Anterior cingulate cortex (tissue), 58 donors: ENCODE measurements at regions not wholly inside any gene's neighbourhood (a gene's known extent, or its start where the extent isn't known, plus 50 kb on each side); places are given as distances from the start of the nearest gene placed in this dataset.
A peak's percentile ranks its signal among the peaks of the same experiment; 100 is the strongest.
"Not testable (repeated sequence)": the region's sequence is repeated elsewhere in the genome, so short reads cannot be mapped to it uniquely, and the experiment has no call there.

ENCODE experiments used
- DNase-seq, 58 donors: peaks; one replicate each; lab custom pipeline; 2025; lab: John Stamatoyannopoulos, UW

GRCh38 chr21:21973806-21974205 is 975.6 kb downstream of the NCAM2 start:
- DNase-seq = no peak

DNA sequence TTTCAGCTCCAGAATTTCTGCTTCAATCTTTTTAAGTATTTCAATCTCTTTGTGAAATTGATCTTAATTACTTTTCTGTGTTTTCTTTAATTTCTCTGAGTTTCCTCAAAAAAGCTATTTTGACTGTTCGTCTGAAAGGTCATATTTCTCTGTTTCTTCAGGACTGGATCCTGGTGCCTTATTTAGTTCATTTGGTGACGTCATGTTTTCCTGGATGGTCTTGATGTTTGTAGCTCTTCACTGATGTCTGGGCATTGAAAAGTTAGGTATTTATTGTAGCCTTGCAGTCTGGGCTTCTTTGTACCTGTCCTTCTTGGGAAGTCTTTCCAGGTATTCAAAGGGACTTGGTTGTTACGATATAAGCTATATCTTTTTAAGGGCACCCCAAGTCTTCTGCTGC is 998.7 kb downstream of the NCAM2 start:
- no peak for DNase-seq

GRCh38 chr21:21997390-21998333 is 999.5 kb downstream of the NCAM2 start:
- no peak for DNase-seq

GRCh38 chr21:22019766-22020165 is 1021.6 kb downstream of the NCAM2 start:
- no peak for DNase-seq

- DNase-seq = peak in 1 of 58 donors; percentile 0
Observed at GRCh38 chr21:22020221-22020620, 1022.0 kb downstream of the NCAM2 start.

DNA sequence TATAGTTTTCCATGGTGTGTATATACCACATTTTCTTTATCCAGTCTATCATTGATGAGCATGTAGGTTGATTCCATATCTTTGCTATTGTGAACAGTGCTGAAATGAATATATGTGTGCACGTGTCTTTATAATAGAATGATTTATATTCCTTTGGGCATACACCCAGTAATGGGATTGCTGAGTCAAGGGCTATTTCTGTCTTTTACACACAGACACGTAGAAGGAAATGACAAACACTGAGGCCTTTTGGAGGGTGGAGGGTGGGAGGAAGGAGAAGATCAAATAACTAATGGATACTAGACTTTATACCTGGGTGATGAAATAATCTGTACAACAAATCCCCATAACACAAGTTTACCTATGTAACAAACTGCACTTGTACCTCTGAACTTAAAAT is 1025.7 kb downstream of the NCAM2 start:
- DNase-seq = not testable (repeated sequence)

GRCh38 chr21:22044431-22044830 is 1046.2 kb downstream of the NCAM2 start:
- no peak for DNase-seq

DNA sequence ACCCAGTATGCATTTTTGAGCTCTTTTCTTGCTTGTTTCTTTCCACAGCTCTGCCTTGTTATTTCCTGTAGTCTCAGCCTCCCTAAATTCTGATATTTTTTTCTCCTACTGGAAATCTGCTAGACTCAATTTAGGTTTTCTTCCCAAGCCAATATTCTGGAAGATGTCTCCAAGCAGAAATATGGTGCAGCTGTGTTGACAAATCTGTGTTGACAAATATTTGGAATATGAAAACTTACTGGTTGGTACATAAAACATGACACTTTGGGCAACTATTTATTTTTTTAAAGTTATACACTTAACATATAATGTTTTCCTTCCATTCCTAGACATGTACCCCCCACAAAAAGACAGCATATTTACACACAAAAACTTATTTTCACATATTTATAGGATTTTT is 1048.4 kb downstream of the NCAM2 start:
- no peak for DNase-seq

- no peak for DNase-seq
Observed at GRCh38 chr21:22056904-22057303, 1058.7 kb downstream of the NCAM2 start.

GRCh38 chr21:22062472-22063139 is 1064.4 kb downstream of the NCAM2 start:
- no peak for DNase-seq

- no peak for DNase-seq
Observed at GRCh38 chr21:22063140-22063539, 1064.9 kb downstream of the NCAM2 start.

- DNase-seq = no peak
Observed at GRCh38 chr21:22076471-22076870, 1078.3 kb downstream of the NCAM2 start.

GRCh38 chr21:22083899-22084298 is 1085.7 kb downstream of the NCAM2 start:
- no peak for DNase-seq

DNA sequence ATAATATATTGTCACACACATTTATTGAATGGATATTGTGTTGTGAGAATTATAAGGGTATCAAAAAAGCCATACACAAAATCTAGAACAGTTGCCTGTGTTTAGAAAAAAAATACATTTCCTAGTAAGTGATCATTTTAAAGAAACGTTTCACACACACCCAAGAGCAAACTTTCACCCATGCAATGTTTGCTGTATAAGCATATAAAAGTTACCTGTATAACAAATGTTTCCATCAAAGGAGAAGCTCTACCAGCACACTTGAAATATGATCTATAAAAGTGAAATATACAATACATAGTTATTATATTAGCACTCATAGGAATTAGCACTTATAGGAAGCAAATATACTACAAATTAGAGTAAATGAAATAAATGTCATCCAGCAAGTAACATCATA is 1098.1 kb downstream of the NCAM2 start:
- no peak for DNase-seq

GRCh38 chr21:22106720-22107410 is 1108.7 kb downstream of the NCAM2 start:
- no peak for DNase-seq

GRCh38 chr21:22115746-22116145 is 1117.5 kb downstream of the NCAM2 start:
- DNase-seq = no peak

GRCh38 chr21:22120616-22121266 is 1122.5 kb downstream of the NCAM2 start:
- DNase-seq = no peak

- DNase-seq = no peak
Observed at GRCh38 chr21:22125581-22125980, 1127.4 kb downstream of the NCAM2 start.

DNA sequence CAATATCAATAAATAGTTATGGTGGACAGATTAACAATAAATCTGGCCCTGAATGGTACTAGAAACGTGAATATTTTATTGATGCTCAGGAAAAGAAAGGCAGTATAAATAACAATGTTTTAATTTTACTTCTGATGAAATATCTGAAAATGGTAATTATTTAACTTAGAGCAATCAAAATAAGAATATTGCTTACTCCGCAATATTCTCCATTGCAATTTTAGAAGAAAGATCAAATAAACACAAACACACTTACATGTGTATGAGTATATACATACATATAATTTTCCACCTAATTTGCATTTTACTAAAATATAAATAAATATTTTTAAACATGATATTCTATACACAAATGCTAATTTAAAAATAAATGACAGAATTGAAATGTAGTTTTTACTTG is 1130.5 kb downstream of the NCAM2 start:
- no peak for DNase-seq

- DNase-seq = no peak
Observed at GRCh38 chr21:22132358-22133071, 1134.3 kb downstream of the NCAM2 start.
